ENCODE measurements at regions not wholly inside any gene's neighbourhood (a gene's known extent, or its start where the extent isn't known, plus 50 kb on each side); places are given as distances from the start of the nearest gene placed in this dataset.

DNA sequence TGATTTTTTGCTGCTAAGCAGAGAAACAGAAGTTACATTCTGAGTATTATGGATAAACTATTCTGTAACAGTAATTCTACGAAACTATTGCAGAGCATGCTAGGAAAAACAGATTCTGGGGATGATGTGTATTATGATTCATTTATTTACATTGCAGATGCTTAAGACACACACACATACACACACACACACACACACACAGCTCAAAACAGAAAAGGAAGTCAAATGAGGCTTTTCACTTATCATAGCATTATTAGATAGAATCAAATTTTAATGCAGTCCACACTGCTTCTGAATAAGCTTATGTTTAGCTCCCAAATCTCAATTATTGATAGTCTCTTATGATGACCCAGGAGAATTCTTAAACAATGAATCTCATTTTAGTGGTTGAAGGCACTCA is 307.2 kb downstream of the HGF start:
- TF ChIP-seq, protein P1, sequence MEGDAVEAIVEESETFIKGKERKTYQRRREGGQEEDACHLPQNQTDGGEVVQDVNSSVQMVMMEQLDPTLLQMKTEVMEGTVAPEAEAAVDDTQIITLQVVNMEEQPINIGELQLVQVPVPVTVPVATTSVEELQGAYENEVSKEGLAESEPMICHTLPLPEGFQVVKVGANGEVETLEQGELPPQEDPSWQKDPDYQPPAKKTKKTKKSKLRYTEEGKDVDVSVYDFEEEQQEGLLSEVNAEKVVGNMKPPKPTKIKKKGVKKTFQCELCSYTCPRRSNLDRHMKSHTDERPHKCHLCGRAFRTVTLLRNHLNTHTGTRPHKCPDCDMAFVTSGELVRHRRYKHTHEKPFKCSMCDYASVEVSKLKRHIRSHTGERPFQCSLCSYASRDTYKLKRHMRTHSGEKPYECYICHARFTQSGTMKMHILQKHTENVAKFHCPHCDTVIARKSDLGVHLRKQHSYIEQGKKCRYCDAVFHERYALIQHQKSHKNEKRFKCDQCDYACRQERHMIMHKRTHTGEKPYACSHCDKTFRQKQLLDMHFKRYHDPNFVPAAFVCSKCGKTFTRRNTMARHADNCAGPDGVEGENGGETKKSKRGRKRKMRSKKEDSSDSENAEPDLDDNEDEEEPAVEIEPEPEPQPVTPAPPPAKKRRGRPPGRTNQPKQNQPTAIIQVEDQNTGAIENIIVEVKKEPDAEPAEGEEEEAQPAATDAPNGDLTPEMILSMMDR (IDR thresholded peaks at IDR 0.05), result no peak
- no peak for TF ChIP-seq EZH2 (IDR thresholded peaks at IDR 0.05; ENCODE audit: borderline replicate concordance, insufficient read depth, low read depth, low read length, poor library complexity, severe bottlenecking)

Measured in B cell (primary cell).